ENCODE measurements at regions not wholly inside any gene's neighbourhood (a gene's known extent, or its start where the extent isn't known, plus 50 kb on each side); places are given as distances from the start of the nearest gene placed in this dataset.

DNA sequence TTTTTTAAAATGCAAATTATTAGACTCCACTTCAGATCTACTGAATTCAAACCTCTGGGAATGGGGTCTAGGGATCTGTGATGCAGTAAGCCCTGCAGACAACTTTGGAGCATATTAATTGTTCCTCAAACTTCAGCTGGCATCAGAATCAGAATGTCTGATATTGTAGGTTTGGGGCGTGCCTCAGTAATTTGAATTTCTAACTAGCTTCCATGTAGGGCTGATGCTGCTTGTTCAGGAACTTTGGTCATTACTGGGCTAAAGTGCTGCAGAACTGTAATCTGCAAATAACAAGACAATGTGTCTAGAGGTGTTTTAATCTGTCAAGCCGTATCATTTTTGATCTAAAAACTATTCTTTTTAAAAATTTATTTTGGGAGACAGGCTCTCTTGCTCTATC, 1719.7 kb upstream of the PIK3C3 start:
- TF ChIP-seq NFRKB (IDR thresholded peaks at IDR 0.05) (no peak), SP1 (IDR thresholded peaks at IDR 0.05) (no peak), BHLHE40 (IDR thresholded peaks at IDR 0.05; ENCODE audit: borderline replicate concordance) (no peak), TARDBP (IDR thresholded peaks at IDR 0.05) (no peak), FOXM1 (IDR thresholded peaks at IDR 0.05; ENCODE audit: borderline replicate concordance) (no peak), HDGF (IDR thresholded peaks at IDR 0.05; ENCODE audit: borderline replicate concordance) (no peak), FOXA1 (IDR thresholded peaks at IDR 0.05) (no peak), SUZ12 (IDR thresholded peaks at IDR 0.05) (no peak)

Measured in HEK293T (cell line).